ENCODE measurements at regions not wholly inside any gene's neighbourhood (a gene's known extent, or its start where the extent isn't known, plus 50 kb on each side); places are given as distances from the start of the nearest gene placed in this dataset.

GRCh38 chr2:38224181-38224580, 148.2 kb upstream of the CYP1B1 start:
- Histone ChIP-seq H2AFZ (ENCODE audit: low read length) (no peak overlapping the region), H3K27me3 (ENCODE audit: control insufficient read depth, insufficient read depth, low read length) (peaks cover under 1% of the 10 kb centered on the region), H3K4me2 (ENCODE audit: extremely low read depth, insufficient read depth, low read length) (no peak overlapping the region), H3K4me3 (replicated peaks in 1 of 4; ENCODE audit: control extremely low read depth in 1 of 4, insufficient read depth in 1 of 4, low read depth in 3 of 4, low read length in 4 of 4) (no peak overlapping the region), H3K36me3 (ENCODE audit: control insufficient read depth, insufficient read depth, low read length) (no peaks in the 10 kb centered on the region), H4K20me1 (ENCODE audit: control insufficient read depth, extremely low read depth, insufficient read depth, low read length) (no peaks in the 10 kb centered on the region), H3K9me3 (ENCODE audit: control insufficient read depth, insufficient read depth, low read depth, low read length) (no peaks in the 10 kb centered on the region), H3K4me1 (ENCODE audit: control insufficient read depth, extremely low read depth, insufficient read depth, low read length) (no peaks in the 10 kb centered on the region), H3K27ac (ENCODE audit: insufficient read depth, low read length) (no peak overlapping the region), H3K79me2 (ENCODE audit: control insufficient read depth, insufficient read depth, low read length) (no peaks in the 10 kb centered on the region), H3K9ac (ENCODE audit: insufficient read depth, low read length) (no peak overlapping the region)
- no peak for TF ChIP-seq CTCF (conservative IDR thresholded peaks at IDR 0.05 in 1 of 2, IDR thresholded peaks at IDR 0.05 in 1 of 2; ENCODE audit: low read depth in 1 of 2, low read length in 2 of 2)
- TF ChIP-seq EZH2 (IDR thresholded peaks at IDR 0.05; ENCODE audit: low read length, missing control alignments): no peak
- no peak for DNase-seq (ENCODE audit: low read depth in 2 of 2)

GRCh38 chr2:38223256-38223655, 147.3 kb upstream of the CYP1B1 start:
- no peak overlapping the region for H2AFZ ChIP-seq (ENCODE audit: low read length)
- TF ChIP-seq CTCF (conservative IDR thresholded peaks at IDR 0.05 in 1 of 2, IDR thresholded peaks at IDR 0.05 in 1 of 2; ENCODE audit: low read depth in 1 of 2, low read length in 2 of 2) (no peak), EZH2 (IDR thresholded peaks at IDR 0.05; ENCODE audit: low read length, missing control alignments) (no peak)

GRCh38 chr2:38220164-38220563, 144.2 kb upstream of the CYP1B1 start:
- no peak overlapping the region for H3K4me2 ChIP-seq (ENCODE audit: extremely low read depth, insufficient read depth, low read length)
- H3K27ac ChIP-seq (ENCODE audit: insufficient read depth, low read length): no peak overlapping the region
- no peaks in the 10 kb centered on the region for H3K9me3 ChIP-seq (ENCODE audit: control insufficient read depth, insufficient read depth, low read depth, low read length)
- peaks cover 4% of the 10 kb centered on the region for H3K27me3 ChIP-seq (ENCODE audit: control insufficient read depth, insufficient read depth, low read length)
- H3K4me1 ChIP-seq (ENCODE audit: control insufficient read depth, extremely low read depth, insufficient read depth, low read length): no peaks in the 10 kb centered on the region
- H4K20me1 ChIP-seq (ENCODE audit: control insufficient read depth, extremely low read depth, insufficient read depth, low read length): no peaks in the 10 kb centered on the region
- no peaks in the 10 kb centered on the region for H3K79me2 ChIP-seq (ENCODE audit: control insufficient read depth, insufficient read depth, low read length)
- no peaks in the 10 kb centered on the region for H3K36me3 ChIP-seq (ENCODE audit: control insufficient read depth, insufficient read depth, low read length)
- no peak overlapping the region for H2AFZ ChIP-seq (ENCODE audit: low read length)
- H3K4me3 ChIP-seq (replicated peaks in 1 of 4; ENCODE audit: control extremely low read depth in 1 of 4, insufficient read depth in 1 of 4, low read depth in 3 of 4, low read length in 4 of 4): no peak overlapping the region
- DNase-seq (ENCODE audit: low read depth in 2 of 2): no peak
- TF ChIP-seq CTCF (conservative IDR thresholded peaks at IDR 0.05 in 1 of 2, IDR thresholded peaks at IDR 0.05 in 1 of 2; ENCODE audit: low read depth in 1 of 2, low read length in 2 of 2) (no peak), EZH2 (IDR thresholded peaks at IDR 0.05; ENCODE audit: low read length, missing control alignments) (no peak)
- H3K9ac ChIP-seq (ENCODE audit: insufficient read depth, low read length): no peak overlapping the region

More at GRCh38 chr2:38223256-38223655, 147.3 kb upstream of the CYP1B1 start:
- Histone ChIP-seq H3K36me3 (ENCODE audit: control insufficient read depth, insufficient read depth, low read length) (no peaks in the 10 kb centered on the region), H3K4me2 (ENCODE audit: extremely low read depth, insufficient read depth, low read length) (no peak overlapping the region), H3K4me3 (replicated peaks in 1 of 4; ENCODE audit: control extremely low read depth in 1 of 4, insufficient read depth in 1 of 4, low read depth in 3 of 4, low read length in 4 of 4) (no peak overlapping the region), H3K4me1 (ENCODE audit: control insufficient read depth, extremely low read depth, insufficient read depth, low read length) (no peaks in the 10 kb centered on the region), H3K79me2 (ENCODE audit: control insufficient read depth, insufficient read depth, low read length) (no peaks in the 10 kb centered on the region), H3K9me3 (ENCODE audit: control insufficient read depth, insufficient read depth, low read depth, low read length) (no peaks in the 10 kb centered on the region), H3K27me3 (ENCODE audit: control insufficient read depth, insufficient read depth, low read length) (peaks cover 4% of the 10 kb centered on the region), H3K9ac (ENCODE audit: insufficient read depth, low read length) (no peak overlapping the region), H4K20me1 (ENCODE audit: control insufficient read depth, extremely low read depth, insufficient read depth, low read length) (no peaks in the 10 kb centered on the region), H3K27ac (ENCODE audit: insufficient read depth, low read length) (no peak overlapping the region)
- DNase-seq (ENCODE audit: low read depth in 2 of 2): no peak
